NT2/D1 (cell line): ENCODE measurements at regions not wholly inside any gene's neighbourhood (a gene's known extent, or its start where the extent isn't known, plus 50 kb on each side); places are given as distances from the start of the nearest gene placed in this dataset.

ENCODE experiments used
- DNase-seq: peaks from one replicate; pipeline ENCODE4 v3.0.0-alpha.2; 2011; ENCODE audit warnings: low read depth, low spot score
- H3K27me3 ChIP-seq: 2 replicates; pipeline ENCODE4 v1.6.0; 2011; ENCODE audit warnings: mild to moderate bottlenecking; ENCODE audit not compliant: insufficient read length, insufficient read depth
- H3K36me3 ChIP-seq: 2 replicates; pipeline ENCODE4 v1.6.1; 2011; ENCODE audit warnings: mild to moderate bottlenecking, low read length, mixed read lengths; ENCODE audit not compliant: insufficient read depth, insufficient read length
- H3K4me1 ChIP-seq: 2 replicates; pipeline ENCODE4 v1.5.1; 2011; ENCODE audit not compliant: insufficient read depth, insufficient read length
- H3K4me3 ChIP-seq: 2 replicates; pipeline ENCODE4 v1.5.1; 2011; ENCODE audit warnings: low read depth; ENCODE audit not compliant: insufficient read length
- H3K9ac ChIP-seq: 2 replicates; pipeline ENCODE4 v1.6.0; 2011; ENCODE audit warnings: low read depth; ENCODE audit not compliant: insufficient read length
- H3K9me3 ChIP-seq: 2 replicates; pipeline ENCODE4 v1.5.1; 2011; ENCODE audit warnings: mild to moderate bottlenecking, low read length; ENCODE audit not compliant: insufficient read depth
- SUZ12 ChIP-seq: IDR thresholded peaks from 2 replicates; pipeline ENCODE4 v1.6.1; 2011; ENCODE audit not compliant: insufficient read length, insufficient read depth; ENCODE audit errors: extremely low read depth
- YY1 ChIP-seq: IDR thresholded peaks from 2 replicates; pipeline ENCODE4 v1.6.1; 2011; ENCODE audit not compliant: insufficient read length, insufficient read depth
- ZNF274 ChIP-seq: IDR thresholded peaks from 2 replicates; pipeline ENCODE4 v1.6.1; 2011; ENCODE audit warnings: mild to moderate bottlenecking, low read depth, low read length

DNA sequence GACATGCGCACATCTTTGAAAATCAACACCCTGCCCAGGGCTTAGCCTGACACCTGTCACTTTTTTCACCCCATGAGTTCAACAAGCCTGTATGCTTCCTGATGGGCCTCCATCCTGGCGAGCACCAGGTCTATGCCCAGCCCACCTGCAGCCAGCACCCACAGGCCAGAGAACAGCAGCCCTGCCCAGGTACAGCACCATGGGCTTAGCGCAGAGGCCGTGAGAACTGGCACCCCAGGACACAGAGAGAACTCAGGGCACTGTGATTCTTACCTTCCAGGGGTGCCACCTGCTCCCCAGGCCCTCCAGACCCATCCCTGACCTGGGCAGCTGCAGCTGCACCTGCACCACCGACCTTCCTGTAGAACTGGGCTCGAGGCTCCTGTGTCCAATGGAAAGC is 536.6 kb downstream of the TCERG1L start:
- no peaks in the 10 kb centered on the region for H3K4me1 ChIP-seq
- TF ChIP-seq SUZ12 (no peak), YY1 (no peak)
- H3K36me3 ChIP-seq = no peaks in the 10 kb centered on the region
- DNase-seq = no peak
- H3K9ac ChIP-seq = no peak overlapping the region
- no peaks in the 10 kb centered on the region for H3K9me3 ChIP-seq
- H3K4me3 ChIP-seq = no peak overlapping the region
- no peaks in the 10 kb centered on the region for H3K27me3 ChIP-seq

DNA sequence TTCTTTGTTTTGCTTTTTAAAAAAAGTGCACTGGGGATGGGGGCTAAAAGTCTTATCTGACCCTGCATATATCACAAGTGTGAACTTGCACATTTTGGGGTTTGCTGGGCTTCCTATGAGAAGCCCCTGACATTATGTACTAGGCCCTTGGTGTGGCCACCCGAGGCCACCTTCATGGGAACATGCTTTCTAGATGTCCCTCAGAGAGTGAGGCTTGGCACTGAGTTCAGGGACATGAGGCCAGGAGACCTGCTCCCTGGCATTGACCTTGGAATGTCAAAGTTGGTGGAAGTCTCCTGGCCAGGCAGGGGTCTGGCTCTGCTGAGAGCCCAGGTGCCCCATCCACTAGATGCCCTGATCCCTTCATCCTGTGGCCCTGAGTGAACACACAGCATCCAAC is 536.2 kb downstream of the TCERG1L start:
- Histone ChIP-seq H3K9ac (no peak overlapping the region), H3K4me1 (no peaks in the 10 kb centered on the region), H3K4me3 (no peak overlapping the region), H3K27me3 (no peaks in the 10 kb centered on the region), H3K9me3 (no peaks in the 10 kb centered on the region), H3K36me3 (no peaks in the 10 kb centered on the region)
- no peak for TF ChIP-seq SUZ12
- no peak for TF ChIP-seq YY1
- no peak for TF ChIP-seq ZNF274
- DNase-seq = no peak

DNA sequence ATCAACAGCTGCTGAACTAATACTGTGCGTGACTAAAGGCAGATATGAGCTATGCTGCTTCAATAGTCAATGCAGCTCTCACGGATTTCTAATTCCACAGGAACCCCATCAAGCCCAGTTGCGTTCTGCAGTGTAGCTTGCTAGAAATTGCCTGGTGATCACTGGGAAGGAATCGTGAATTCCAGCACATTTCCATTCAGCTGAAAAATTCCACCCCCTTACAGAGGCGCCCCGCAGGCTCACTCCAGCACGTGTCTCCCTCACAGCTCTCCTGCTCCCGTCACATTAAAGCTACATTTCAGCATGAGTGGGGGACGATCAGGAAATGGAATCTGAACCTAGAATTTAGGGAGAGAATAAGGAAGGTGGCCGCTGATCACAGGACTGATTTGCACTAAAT is 534.8 kb downstream of the TCERG1L start:
- H3K4me3 ChIP-seq = no peak overlapping the region
- H3K9me3 ChIP-seq = no peaks in the 10 kb centered on the region
- no peaks in the 10 kb centered on the region for H3K27me3 ChIP-seq
- no peak for DNase-seq
- H3K9ac ChIP-seq = no peak overlapping the region
- no peak for TF ChIP-seq ZNF274
- TF ChIP-seq SUZ12 = no peak
- TF ChIP-seq YY1 = no peak
- no peaks in the 10 kb centered on the region for H3K36me3 ChIP-seq
- no peaks in the 10 kb centered on the region for H3K4me1 ChIP-seq

DNA sequence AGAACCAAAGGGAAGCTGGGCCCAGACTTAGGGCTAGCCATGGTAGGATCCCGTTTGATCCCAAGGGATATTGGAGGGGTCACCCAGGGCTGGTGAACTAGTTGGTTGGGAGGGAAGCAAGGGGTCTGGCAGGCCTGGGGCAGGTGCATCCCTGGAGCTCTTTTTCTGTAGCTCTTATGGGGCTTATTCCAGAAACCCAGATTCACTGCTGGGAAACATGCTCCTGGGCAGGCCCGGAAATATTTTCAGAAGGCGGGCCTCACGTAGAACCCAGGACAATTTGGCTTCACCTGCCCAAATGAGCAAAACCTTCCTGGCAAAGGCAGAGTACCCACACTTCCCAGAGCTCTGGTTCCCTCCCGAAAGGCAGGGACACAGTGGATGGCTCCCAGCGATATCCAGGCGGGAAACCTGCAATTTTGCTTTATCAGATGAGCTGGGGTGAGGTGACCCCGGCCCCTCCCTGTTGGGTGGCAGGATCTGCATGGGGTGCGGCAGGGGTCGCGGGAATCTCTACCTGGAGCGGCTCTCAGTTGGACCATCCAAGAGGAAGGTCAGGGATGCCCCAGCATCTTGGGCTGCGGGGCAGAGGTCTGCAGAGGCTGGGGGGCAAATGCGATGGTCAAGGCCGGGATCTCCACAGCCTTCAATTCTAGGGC is 533.9 kb downstream of the TCERG1L start:
- Histone ChIP-seq H3K4me1 (no peaks in the 10 kb centered on the region), H3K9ac (no peak overlapping the region), H3K4me3 (no peak overlapping the region), H3K36me3 (no peaks in the 10 kb centered on the region), H3K9me3 (no peaks in the 10 kb centered on the region), H3K27me3 (no peaks in the 10 kb centered on the region)
- no peak for DNase-seq
- TF ChIP-seq SUZ12 (no peak), YY1 (no peak), ZNF274 (no peak)

DNA sequence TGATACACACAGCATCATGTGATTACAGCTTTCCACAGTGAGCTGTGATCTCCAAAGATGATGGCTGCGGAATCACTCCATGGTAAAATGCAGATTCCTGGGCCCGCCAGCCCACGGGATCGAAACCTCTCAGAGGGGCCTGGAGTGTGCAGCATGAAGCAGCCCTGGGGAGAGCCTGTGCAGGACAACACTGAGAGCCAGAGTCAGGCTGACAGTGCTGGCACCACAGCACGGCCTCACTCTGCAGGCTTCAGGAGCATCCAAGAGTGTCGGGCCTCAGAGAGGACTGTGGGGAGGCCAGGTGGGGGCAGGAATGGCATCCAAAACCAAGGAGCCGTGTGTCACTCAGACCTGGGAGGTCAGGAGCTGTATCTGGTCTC is 533.4 kb downstream of the TCERG1L start:
- no peaks in the 10 kb centered on the region for H3K4me1 ChIP-seq
- TF ChIP-seq YY1 = no peak
- no peak for TF ChIP-seq ZNF274
- TF ChIP-seq SUZ12 = no peak

DNA sequence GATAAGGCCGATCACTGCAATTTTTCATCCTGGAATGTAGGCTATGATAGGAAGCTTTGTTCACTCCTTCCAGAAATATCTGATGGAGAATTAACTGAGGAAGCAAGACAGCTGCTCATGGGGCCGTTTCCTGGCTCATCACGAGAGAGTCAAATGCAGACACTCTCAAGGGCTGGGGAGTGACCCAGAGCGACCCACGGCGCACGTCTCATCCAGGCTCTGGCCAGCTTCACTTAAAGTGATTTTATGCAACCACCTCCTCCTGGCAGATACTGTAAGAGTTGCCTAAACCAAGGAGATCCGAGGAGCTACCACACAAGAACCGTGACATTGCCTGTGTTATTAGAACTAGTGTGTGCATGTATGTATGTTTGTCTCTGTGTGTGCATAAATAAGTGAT is 530.8 kb downstream of the TCERG1L start:
- Histone ChIP-seq H3K9me3 (no peaks in the 10 kb centered on the region), H3K9ac (no peak overlapping the region), H3K4me1 (no peaks in the 10 kb centered on the region), H3K36me3 (no peaks in the 10 kb centered on the region), H3K27me3 (no peaks in the 10 kb centered on the region), H3K4me3 (no peak overlapping the region)
- DNase-seq = no peak
- TF ChIP-seq SUZ12 = no peak
- TF ChIP-seq ZNF274 = no peak
- no peak for TF ChIP-seq YY1

More for the DNA sequence above, 533.4 kb downstream of the TCERG1L start:
- DNase-seq = no peak
- Histone ChIP-seq H3K4me3 (no peak overlapping the region), H3K36me3 (no peaks in the 10 kb centered on the region), H3K9me3 (no peaks in the 10 kb centered on the region), H3K27me3 (no peaks in the 10 kb centered on the region), H3K9ac (no peak overlapping the region)

DNA sequence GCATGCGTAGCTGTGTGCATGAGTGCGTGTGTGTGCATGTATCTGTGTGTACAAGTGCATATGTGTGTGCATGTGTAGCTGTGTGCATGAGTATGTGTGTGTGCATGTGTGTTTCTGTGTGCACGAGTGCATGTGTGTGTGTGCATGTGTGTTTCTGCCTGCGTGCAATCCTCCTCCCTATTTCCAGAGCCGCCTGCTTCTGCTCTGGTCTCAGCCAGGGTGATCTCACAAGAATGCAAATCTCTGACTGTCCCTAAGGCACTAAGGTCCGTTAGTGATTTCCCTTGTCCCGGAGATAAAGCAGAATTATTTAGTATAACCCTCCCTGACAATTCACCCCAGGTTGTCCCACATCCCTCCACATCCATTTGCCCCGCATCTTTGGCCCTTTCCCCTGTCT is 530.3 kb downstream of the TCERG1L start:
- H3K27me3 ChIP-seq = no peaks in the 10 kb centered on the region
- DNase-seq = no peak
- H3K9ac ChIP-seq = no peak overlapping the region
- H3K9me3 ChIP-seq = no peaks in the 10 kb centered on the region
- TF ChIP-seq YY1 (no peak), ZNF274 (no peak), SUZ12 (no peak)
- no peaks in the 10 kb centered on the region for H3K36me3 ChIP-seq
- H3K4me3 ChIP-seq = no peak overlapping the region
- no peaks in the 10 kb centered on the region for H3K4me1 ChIP-seq

DNA sequence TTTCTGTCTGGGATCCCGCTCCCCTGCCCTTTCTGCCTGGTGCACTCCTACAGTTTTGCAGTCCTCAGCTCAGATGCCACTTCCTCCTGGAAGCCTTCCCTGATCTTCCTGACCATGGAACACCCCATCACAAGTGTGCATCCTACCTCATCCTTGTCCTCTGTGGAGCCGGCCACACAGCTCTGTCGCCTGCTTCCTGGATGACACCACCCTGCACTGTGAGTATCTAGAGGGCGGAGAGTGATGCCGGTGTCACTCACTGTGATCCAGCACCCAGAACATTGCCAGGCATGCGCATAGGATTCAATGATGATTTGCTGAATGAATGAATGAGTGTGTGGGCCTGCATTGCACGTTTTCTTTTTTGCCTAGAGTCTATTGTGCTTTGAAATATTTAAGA is 529.9 kb downstream of the TCERG1L start:
- no peaks in the 10 kb centered on the region for H3K27me3 ChIP-seq
- no peak for DNase-seq
- no peaks in the 10 kb centered on the region for H3K4me1 ChIP-seq
- no peak overlapping the region for H3K9ac ChIP-seq
- H3K4me3 ChIP-seq = no peak overlapping the region
- no peak for TF ChIP-seq ZNF274
- H3K36me3 ChIP-seq = no peaks in the 10 kb centered on the region
- no peaks in the 10 kb centered on the region for H3K9me3 ChIP-seq
